GM23338 (cell line): ENCODE measurements at regions not wholly inside any gene's neighbourhood (a gene's known extent, or its start where the extent isn't known, plus 50 kb on each side); places are given as distances from the start of the nearest gene placed in this dataset.

Experiments
- ATAC-seq: fragments of 200-7000 bp; cut with Tn5 transposase; 3 replicates; pipeline ENCODE4 v1.9.1; 2020
- DNase-seq: peaks from one replicate; pipeline ENCODE4 v3.0.0-alpha.2; 2015; ENCODE audit warnings: low spot score
- H2AFZ ChIP-seq: fragments of 200-600 bp; sonication (generic); 2 replicates; pipeline ENCODE4 v1.8.0; 2016; ENCODE audit warnings: antibody characterized with exemption, mild to moderate bottlenecking, moderate library complexity
- H3F3A ChIP-seq: fragments of 200-600 bp; sonication (generic); replicated peaks from 2 replicates; pipeline ENCODE4 v1.8.0; 2017; ENCODE audit warnings: antibody characterized with exemption, mixed run types, low read depth
- H3K27ac ChIP-seq: fragments of 200-600 bp; sonication (generic); 2 replicates; pipeline ENCODE4 v1.6.1; 2016; ENCODE audit warnings: low read depth
- H3K27me3 ChIP-seq: fragments of 200-600 bp; sonication (generic); 2 replicates; pipeline ENCODE4 v1.8.0; 2016; ENCODE audit warnings: mild to moderate bottlenecking, mixed run types, moderate library complexity; ENCODE audit not compliant: insufficient read depth
- H3K36me3 ChIP-seq: fragments of 200-600 bp; sonication (generic); 2 replicates; pipeline ENCODE4 v1.8.0; 2016; ENCODE audit warnings: mild to moderate bottlenecking; ENCODE audit not compliant: insufficient read depth
- H3K4me1 ChIP-seq: fragments of 200-600 bp; sonication (generic); 2 replicates; pipeline ENCODE4 v1.8.0; 2016; ENCODE audit warnings: mild to moderate bottlenecking, moderate library complexity; ENCODE audit not compliant: insufficient read depth
- H3K4me2 ChIP-seq: fragments of 200-600 bp; sonication (generic); 2 replicates; pipeline ENCODE4 v1.7.1; 2017; ENCODE audit warnings: mixed run types
- H3K4me3 ChIP-seq: fragments of 200-600 bp; sonication (generic); 2 replicates; pipeline ENCODE4 v1.6.1; 2016; ENCODE audit warnings: mixed run types
- H3K79me2 ChIP-seq: fragments of 200-600 bp; sonication (generic); replicated peaks from 2 replicates; pipeline ENCODE4 v1.8.0; 2017; ENCODE audit warnings: mild to moderate bottlenecking; ENCODE audit not compliant: insufficient read depth
- H3K9me2 ChIP-seq: fragments of 200-600 bp; sonication (generic); 2 replicates; pipeline ENCODE4 v1.8.0; 2017; ENCODE audit not compliant: insufficient read depth
- H4K20me1 ChIP-seq: fragments of 200-600 bp; sonication (generic); replicated peaks from 2 replicates; pipeline ENCODE4 v1.8.0; 2017; ENCODE audit warnings: mild to moderate bottlenecking; ENCODE audit not compliant: insufficient read depth
- H3K27ac Mint-ChIP-seq: 2 replicates; pipeline ENCODE4 v1.8.0; 2020; ENCODE audit warnings: inconsistent platforms, mild to moderate bottlenecking, moderate library complexity, mixed read lengths
- H3K27me3 Mint-ChIP-seq: 3 replicates; pipeline ENCODE4 v1.8.0; 2022; ENCODE audit warnings: low read depth, mild to moderate bottlenecking, moderate library complexity, mixed read lengths, inconsistent platforms; ENCODE audit not compliant: insufficient read depth, poor library complexity
- H3K36me3 Mint-ChIP-seq: 3 replicates; pipeline ENCODE4 v1.8.0; 2021; ENCODE audit warnings: low read depth, mild to moderate bottlenecking, inconsistent platforms, moderate library complexity, mixed read lengths
- H3K4me1 Mint-ChIP-seq: 3 replicates; pipeline ENCODE4 v1.8.0; 2020; ENCODE audit warnings: mild to moderate bottlenecking, inconsistent platforms, mixed read lengths
- H3K4me3 Mint-ChIP-seq: 3 replicates; pipeline ENCODE4 v1.8.0; 2021; ENCODE audit warnings: moderate library complexity, mild to moderate bottlenecking, inconsistent platforms, mixed read lengths
- H3K9me3 Mint-ChIP-seq: 3 replicates; pipeline ENCODE4 v1.8.0; 2020; ENCODE audit warnings: moderate library complexity, mild to moderate bottlenecking, inconsistent platforms, mixed read lengths
- CREB1 ChIP-seq: fragments of 250-450 bp; sonication (Bioruptor Pico); IDR thresholded peaks from 2 replicates; pipeline ENCODE4 v1.5.0; 2020; ENCODE audit warnings: low read depth, mild to moderate bottlenecking, moderate library complexity
- EZH2 ChIP-seq: fragments of 200-600 bp; sonication (generic); IDR thresholded peaks from one replicate; pipeline ENCODE4 v1.8.0; 2017; ENCODE audit warnings: antibody characterized with exemption, mild to moderate bottlenecking, low read depth; ENCODE audit not compliant: unreplicated experiment
- EZH2phosphoT487 ChIP-seq: fragments of 200-600 bp; sonication (generic); IDR thresholded peaks from one replicate; pipeline ENCODE4 v1.8.1; 2018; ENCODE audit warnings: antibody characterized with exemption; ENCODE audit not compliant: unreplicated experiment
- JUNB ChIP-seq: IDR thresholded peaks from one replicate; pipeline ENCODE4 v1.6.1; 2016; ENCODE audit warnings: antibody characterized with exemption; ENCODE audit not compliant: unreplicated experiment
- NANOG ChIP-seq: IDR thresholded peaks from 2 replicates; pipeline ENCODE4 v1.6.1; 2016; ENCODE audit warnings: antibody characterized with exemption, borderline replicate concordance
- POLR2AphosphoS5 ChIP-seq: IDR thresholded peaks from 2 replicates; pipeline ENCODE4 v1.6.1; 2016; ENCODE audit warnings: antibody characterized with exemption, low read depth
- REST ChIP-seq: IDR thresholded peaks from one replicate; pipeline ENCODE4 v1.6.1; 2018; ENCODE audit warnings: antibody characterized with exemption; ENCODE audit not compliant: unreplicated experiment
- STAT1 ChIP-seq: IDR thresholded peaks from one replicate; pipeline ENCODE4 v1.6.1; 2016; ENCODE audit warnings: antibody characterized with exemption; ENCODE audit not compliant: unreplicated experiment
- ZNF114 ChIP-seq: fragments of 250-450 bp; sonication (Bioruptor Pico); IDR thresholded peaks from 2 replicates; pipeline ENCODE4 v1.5.0; 2020; ENCODE audit warnings: mild to moderate bottlenecking, moderate library complexity
- ZNF331 ChIP-seq: fragments of 250-450 bp; sonication (Bioruptor Pico); IDR thresholded peaks from 2 replicates; pipeline ENCODE4 v1.5.0; 2020; ENCODE audit warnings: low read depth, mild to moderate bottlenecking, moderate library complexity
- TF ChIP-seq, protein P1 (sequence below), 2 experiments: fragments of 200-600 bp in 1 of 2; sonication (generic) in 1 of 2; conservative IDR thresholded peaks; 2 replicates each; pipeline versions ENCODE4 v1.5.1 to v1.6.1; 2016 to 2017; ENCODE audit warnings: antibody characterized with exemption in 2 of 2, low read depth in 2 of 2, mild to moderate bottlenecking in 2 of 2, moderate library complexity in 1 of 2
- TF ChIP-seq, protein P2 (sequence below): fragments of 250-450 bp; sonication (Bioruptor Pico); IDR thresholded peaks from 2 replicates; pipeline ENCODE4 v1.5.0; 2020; ENCODE audit warnings: mild to moderate bottlenecking, moderate library complexity
- TF ChIP-seq, protein P3 (sequence below): IDR thresholded peaks from 2 replicates; pipeline ENCODE4 v1.6.1; 2016; ENCODE audit warnings: antibody characterized with exemption

DNA sequence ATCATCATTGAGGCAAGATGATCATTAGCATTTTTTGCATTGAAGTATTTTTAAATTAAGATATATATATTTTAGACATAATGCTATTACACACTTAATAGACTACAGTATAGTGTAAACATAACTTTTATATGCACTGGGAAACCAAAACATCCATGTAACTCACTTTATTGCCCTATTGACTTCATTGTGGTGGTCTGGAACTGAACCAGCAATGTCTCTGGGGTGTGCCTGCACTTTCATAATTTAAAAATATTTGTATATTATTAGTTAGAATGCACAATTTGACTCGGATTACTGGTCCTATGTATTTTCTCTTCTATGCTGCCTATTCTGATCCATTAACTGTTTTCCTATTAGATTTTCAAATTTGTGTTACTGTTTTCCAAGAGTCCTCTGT is 109.1 kb upstream of the SPATA12 start:
- H3K27ac Mint-ChIP-seq: no peak overlapping the region
- no peaks in the 10 kb centered on the region for H3K27me3 ChIP-seq
- H3K79me2 ChIP-seq: no peaks in the 10 kb centered on the region
- H3F3A ChIP-seq: no peaks in the 10 kb centered on the region
- H3K27ac ChIP-seq: no peak overlapping the region
- no peak overlapping the region for H2AFZ ChIP-seq
- no peaks in the 10 kb centered on the region; the same call in 2 of the 3 replicates for H3K4me1 Mint-ChIP-seq
- no peak for ATAC-seq
- H3K9me3 Mint-ChIP-seq: peaks cover 7% of the 10 kb centered on the region
- no peaks in the 10 kb centered on the region; the same call in 1 of the 2 replicates for H3K9me2 ChIP-seq
- no peak for DNase-seq
- no peaks in the 10 kb centered on the region for H3K4me1 ChIP-seq
- H3K4me3 ChIP-seq: no peak overlapping the region
- H3K36me3 ChIP-seq: no peaks in the 10 kb centered on the region
- H4K20me1 ChIP-seq: no peaks in the 10 kb centered on the region
- TF ChIP-seq EZH2 (no peak), CREB1 (CRISPR knock-in tag) (no peak), JUNB (no peak), ZNF114 (no peak), POLR2AphosphoS5 (no peak), ZNF331 (no peak), STAT1 (no peak), NANOG (no peak), EZH2phosphoT487 (no peak), REST (no peak)
- TF ChIP-seq, protein P1, sequence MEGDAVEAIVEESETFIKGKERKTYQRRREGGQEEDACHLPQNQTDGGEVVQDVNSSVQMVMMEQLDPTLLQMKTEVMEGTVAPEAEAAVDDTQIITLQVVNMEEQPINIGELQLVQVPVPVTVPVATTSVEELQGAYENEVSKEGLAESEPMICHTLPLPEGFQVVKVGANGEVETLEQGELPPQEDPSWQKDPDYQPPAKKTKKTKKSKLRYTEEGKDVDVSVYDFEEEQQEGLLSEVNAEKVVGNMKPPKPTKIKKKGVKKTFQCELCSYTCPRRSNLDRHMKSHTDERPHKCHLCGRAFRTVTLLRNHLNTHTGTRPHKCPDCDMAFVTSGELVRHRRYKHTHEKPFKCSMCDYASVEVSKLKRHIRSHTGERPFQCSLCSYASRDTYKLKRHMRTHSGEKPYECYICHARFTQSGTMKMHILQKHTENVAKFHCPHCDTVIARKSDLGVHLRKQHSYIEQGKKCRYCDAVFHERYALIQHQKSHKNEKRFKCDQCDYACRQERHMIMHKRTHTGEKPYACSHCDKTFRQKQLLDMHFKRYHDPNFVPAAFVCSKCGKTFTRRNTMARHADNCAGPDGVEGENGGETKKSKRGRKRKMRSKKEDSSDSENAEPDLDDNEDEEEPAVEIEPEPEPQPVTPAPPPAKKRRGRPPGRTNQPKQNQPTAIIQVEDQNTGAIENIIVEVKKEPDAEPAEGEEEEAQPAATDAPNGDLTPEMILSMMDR (conservative IDR thresholded peaks at IDR 0.05; ENCODE audit: low read depth in 2 of 2): no peak
- TF ChIP-seq, protein P2, sequence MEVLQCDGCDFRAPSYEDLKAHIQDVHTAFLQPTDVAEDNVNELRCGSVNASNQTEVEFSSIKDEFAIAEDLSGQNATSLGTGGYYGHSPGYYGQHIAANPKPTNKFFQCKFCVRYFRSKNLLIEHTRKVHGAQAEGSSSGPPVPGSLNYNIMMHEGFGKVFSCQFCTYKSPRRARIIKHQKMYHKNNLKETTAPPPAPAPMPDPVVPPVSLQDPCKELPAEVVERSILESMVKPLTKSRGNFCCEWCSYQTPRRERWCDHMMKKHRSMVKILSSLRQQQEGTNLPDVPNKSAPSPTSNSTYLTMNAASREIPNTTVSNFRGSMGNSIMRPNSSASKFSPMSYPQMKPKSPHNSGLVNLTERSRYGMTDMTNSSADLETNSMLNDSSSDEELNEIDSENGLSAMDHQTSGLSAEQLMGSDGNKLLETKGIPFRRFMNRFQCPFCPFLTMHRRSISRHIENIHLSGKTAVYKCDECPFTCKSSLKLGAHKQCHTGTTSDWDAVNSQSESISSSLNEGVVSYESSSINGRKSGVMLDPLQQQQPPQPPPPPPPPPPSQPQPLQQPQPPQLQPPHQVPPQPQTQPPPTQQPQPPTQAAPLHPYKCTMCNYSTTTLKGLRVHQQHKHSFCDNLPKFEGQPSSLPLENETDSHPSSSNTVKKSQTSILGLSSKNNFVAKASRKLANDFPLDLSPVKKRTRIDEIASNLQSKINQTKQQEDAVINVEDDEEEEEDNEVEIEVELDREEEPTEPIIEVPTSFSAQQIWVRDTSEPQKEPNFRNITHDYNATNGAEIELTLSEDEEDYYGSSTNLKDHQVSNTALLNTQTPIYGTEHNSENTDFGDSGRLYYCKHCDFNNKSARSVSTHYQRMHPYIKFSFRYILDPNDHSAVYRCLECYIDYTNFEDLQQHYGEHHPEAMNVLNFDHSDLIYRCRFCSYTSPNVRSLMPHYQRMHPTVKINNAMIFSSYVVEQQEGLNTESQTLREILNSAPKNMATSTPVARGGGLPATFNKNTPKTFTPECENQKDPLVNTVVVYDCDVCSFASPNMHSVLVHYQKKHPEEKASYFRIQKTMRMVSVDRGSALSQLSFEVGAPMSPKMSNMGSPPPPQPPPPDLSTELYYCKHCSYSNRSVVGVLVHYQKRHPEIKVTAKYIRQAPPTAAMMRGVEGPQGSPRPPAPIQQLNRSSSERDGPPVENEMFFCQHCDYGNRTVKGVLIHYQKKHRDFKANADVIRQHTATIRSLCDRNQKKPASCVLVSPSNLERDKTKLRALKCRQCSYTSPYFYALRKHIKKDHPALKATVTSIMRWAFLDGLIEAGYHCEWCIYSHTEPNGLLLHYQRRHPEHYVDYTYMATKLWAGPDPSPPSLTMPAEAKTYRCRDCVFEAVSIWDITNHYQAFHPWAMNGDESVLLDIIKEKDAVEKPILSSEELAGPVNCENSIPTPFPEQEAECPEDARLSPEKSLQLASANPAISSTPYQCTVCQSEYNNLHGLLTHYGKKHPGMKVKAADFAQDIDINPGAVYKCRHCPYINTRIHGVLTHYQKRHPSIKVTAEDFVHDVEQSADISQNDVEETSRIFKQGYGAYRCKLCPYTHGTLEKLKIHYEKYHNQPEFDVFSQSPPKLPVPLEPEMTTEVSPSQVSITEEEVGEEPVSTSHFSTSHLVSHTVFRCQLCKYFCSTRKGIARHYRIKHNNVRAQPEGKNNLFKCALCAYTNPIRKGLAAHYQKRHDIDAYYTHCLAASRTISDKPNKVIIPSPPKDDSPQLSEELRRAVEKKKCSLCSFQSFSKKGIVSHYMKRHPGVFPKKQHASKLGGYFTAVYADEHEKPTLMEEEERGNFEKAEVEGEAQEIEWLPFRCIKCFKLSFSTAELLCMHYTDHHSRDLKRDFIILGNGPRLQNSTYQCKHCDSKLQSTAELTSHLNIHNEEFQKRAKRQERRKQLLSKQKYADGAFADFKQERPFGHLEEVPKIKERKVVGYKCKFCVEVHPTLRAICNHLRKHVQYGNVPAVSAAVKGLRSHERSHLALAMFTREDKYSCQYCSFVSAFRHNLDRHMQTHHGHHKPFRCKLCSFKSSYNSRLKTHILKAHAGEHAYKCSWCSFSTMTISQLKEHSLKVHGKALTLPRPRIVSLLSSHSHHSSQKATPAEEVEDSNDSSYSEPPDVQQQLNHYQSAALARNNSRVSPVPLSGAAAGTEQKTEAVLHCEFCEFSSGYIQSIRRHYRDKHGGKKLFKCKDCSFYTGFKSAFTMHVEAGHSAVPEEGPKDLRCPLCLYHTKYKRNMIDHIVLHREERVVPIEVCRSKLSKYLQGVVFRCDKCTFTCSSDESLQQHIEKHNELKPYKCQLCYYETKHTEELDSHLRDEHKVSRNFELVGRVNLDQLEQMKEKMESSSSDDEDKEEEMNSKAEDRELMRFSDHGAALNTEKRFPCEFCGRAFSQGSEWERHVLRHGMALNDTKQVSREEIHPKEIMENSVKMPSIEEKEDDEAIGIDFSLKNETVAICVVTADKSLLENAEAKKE (CRISPR knock-in tag): no peak
- TF ChIP-seq, protein P3, sequence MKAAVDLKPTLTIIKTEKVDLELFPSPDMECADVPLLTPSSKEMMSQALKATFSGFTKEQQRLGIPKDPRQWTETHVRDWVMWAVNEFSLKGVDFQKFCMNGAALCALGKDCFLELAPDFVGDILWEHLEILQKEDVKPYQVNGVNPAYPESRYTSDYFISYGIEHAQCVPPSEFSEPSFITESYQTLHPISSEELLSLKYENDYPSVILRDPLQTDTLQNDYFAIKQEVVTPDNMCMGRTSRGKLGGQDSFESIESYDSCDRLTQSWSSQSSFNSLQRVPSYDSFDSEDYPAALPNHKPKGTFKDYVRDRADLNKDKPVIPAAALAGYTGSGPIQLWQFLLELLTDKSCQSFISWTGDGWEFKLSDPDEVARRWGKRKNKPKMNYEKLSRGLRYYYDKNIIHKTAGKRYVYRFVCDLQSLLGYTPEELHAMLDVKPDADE: no peak
- H3K27me3 Mint-ChIP-seq: peaks cover 2% of the 10 kb centered on the region
- H3K36me3 Mint-ChIP-seq: peaks cover 3% of the 10 kb centered on the region
- H3K4me2 ChIP-seq: no peak overlapping the region
- H3K4me3 Mint-ChIP-seq: no peak overlapping the region
